NCI-H2107 treated with DMSO at 0.1 percent for 48 hours (cell line): ENCODE measurements at regions not wholly inside any gene's neighbourhood (a gene's known extent, or its start where the extent isn't known, plus 50 kb on each side); places are given as distances from the start of the nearest gene placed in this dataset.

Source experiments
- DNase-seq: peaks from one replicate; lab custom pipeline; 2025; ENCODE audit not compliant: unreplicated experiment; lab: John Stamatoyannopoulos, UW

- no peak for DNase-seq
Observed at GRCh38 chr3:145942052-145942451, 218.9 kb downstream of the PLOD2 start.

GRCh38 chr3:145943952-145944351 is 217.0 kb downstream of the PLOD2 start:
- no peak for DNase-seq

DNA sequence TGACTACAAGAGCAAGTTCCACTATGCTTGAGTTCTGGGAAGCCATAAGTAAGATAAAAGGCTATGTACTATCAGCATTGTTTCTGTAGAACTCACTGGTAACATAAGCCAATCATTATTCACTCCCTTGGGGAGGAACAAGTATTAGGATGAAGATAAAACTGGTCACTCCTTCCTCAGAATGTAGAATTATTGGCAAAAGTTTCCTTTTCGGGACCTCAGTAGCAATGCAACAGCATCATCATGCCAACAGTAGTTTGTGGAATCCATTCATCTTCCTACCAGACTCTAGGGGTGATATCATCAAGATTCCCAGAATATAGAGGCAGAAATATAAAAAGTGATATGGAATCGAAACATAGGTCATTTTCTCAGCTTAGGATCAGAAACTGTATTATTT is 209.5 kb downstream of the PLOD2 start:
- no peak for DNase-seq

GRCh38 chr3:145952536-145952935 is 208.4 kb downstream of the PLOD2 start:
- no peak for DNase-seq

- no peak for DNase-seq
Observed at GRCh38 chr3:145953316-145953715, 207.7 kb downstream of the PLOD2 start.

DNA sequence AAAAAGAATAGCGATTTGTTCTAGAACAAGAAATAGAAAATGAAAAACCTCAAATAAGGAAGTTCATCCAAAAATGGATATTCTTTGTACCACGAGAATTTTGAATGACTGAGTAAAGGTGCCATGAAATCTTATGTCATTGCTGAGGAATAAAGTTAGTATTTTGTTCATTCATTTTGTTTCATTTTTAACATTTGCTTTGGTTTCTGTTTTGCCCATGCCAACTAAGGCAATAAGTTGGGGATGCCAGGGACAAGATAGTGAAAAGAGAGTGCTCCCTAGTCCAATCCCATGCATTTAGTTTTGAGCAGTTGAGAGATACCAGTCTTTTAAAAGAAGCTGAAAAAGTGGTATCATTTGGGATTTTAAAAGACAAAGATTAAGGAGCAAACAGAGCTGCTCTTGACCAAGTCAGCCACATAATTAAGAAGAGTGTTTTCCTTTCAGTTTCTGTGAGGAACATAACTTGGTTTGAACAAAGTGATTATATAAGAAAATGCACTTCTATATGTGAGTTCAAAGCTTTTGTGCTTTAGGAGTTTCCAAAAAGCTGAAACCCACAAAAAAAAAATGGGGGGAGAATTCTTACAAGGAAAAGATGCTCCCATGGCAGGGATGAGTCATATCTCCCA is 201.4 kb downstream of the PLOD2 start:
- DNase-seq = no peak

- DNase-seq = no peak
Observed at GRCh38 chr3:145963111-145963510, 197.9 kb downstream of the PLOD2 start.

- no peak for DNase-seq
Observed at GRCh38 chr3:145967043-145967442, 193.9 kb downstream of the PLOD2 start.

DNA sequence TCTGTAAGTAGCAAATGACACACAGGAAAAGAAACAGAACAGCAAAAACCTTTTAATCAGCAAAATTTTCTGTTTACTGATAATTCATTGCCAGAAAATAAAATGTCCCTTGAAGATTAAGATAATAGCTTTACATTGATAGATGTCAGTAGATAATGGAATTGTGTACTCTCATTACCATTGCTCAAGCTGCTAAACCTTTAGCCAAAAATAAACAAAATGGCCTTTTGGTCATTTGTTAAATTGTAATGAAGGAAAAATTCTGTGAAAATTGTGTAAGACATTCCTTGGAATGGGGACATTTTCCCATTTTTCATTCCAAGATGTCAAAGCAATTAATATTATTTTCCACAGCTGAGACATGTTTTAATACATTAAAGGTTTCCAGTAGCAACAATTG is 189.8 kb downstream of the PLOD2 start:
- no peak for DNase-seq

- DNase-seq = no peak
Observed at GRCh38 chr3:145972851-145973250, 188.1 kb downstream of the PLOD2 start.

GRCh38 chr3:145981056-145981455 is 179.9 kb downstream of the PLOD2 start:
- DNase-seq = no peak

DNA sequence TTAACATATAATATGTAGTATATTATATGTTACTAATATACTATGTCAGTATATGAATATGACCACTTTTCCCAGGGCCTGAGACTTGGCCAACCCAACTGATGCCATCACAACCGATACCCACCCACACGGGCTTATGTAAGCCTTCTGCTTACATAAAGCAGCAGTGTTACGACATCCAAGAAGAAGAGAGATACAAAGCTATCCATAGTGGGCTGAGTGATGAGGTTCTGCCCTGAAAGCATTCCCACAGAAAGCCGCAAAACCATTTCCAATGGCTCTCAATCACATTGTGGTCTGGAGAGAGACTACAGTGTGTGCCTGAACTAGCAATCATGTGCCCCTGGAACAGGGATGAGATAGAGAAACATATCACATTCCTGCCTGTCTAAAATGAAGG is 177.9 kb downstream of the PLOD2 start:
- DNase-seq = no peak
